ENCODE measurements at regions not wholly inside any gene's neighbourhood (a gene's known extent, or its start where the extent isn't known, plus 50 kb on each side); places are given as distances from the start of the nearest gene placed in this dataset.

DNA sequence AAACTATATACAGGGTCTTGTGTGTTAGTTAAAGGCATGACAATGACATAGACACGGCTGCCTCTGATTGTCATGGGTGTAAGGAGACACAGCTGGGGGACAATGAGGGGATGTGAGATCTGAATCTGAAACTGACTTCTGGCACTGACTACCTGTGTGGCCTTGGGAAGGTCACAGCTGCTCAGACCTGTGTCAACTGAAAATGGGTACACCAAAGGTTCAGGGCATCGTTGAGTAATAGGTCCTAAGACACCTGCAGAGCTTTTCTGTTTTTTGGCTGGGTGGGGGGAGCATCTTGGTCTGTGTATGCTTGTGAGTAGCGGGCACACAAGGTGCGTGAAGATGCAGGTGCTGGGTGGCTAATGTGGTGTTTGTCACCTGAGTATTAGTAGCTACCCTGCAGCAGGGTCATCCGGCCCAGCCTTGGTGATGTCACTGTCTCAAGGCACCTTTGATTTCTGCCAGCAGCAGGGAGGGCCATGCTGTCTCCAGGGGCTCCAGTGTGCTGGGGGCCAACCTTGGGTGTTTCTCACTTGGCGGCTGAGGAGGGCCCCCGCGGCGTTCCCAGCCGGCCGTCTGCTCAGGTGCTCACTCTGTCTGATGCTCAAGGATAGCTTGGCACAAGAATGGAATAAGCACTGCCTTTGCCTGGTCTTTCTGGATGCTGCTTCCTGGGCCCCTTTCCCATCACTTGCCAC, 53.1 kb upstream of the HS6ST1 start:
- Histone ChIP-seq H3K9me3 (no peaks in the 10 kb centered on the region), H3K36me3 (no peaks in the 10 kb centered on the region), H3K4me1 (peaks cover 30% of the 10 kb centered on the region), H3K27ac (no peak overlapping the region), H3K27me3 (no peaks in the 10 kb centered on the region), H3K4me3 (no peak overlapping the region)
- no peak for TF ChIP-seq CTCF (IDR thresholded peaks at IDR 0.05)
- intact Hi-C loops (cut with DNase I), result no loop called here
- ATAC-seq (no peak), DNase-seq (peak; percentile 53)

DNA sequence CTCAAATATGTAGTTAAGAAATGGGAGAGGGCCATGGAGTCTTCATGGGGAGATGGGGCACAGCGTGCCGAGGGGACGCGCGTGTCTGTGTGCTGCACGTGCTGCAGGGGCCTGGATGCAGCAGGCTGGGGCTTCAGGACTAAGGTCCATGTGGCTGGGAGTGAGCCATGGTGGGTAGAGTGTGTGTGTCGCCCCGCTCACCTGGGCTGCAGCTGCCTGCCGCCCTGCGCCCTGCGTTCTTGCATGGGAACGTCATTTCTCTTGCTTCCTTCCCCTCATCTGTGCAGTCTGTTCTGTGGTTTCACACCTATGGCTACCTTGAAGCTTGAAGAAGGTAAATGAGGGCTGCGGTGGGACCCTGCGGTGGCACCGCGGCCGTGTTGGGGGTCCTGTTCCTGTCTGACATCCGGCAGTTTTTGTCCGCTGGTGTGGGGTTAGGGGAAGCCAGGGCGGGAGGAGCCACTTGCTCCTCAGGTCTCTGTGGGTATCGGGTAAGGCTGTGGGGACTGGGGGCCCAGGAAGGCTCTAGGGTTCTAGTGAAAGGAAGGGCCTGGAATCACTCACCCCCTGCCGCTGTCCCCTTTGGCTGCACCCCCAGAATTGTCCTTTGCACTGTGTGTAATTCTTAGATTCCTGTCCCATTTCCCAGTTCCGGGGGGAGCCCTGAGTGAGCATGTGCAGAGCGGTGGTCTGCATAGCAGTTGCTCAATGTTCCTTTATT, 54.1 kb upstream of the HS6ST1 start:
- intact Hi-C loops (cut with DNase I), result no loop called here
- no peak for TF ChIP-seq CTCF (IDR thresholded peaks at IDR 0.05)
- Histone ChIP-seq H3K27ac (no peak overlapping the region), H3K27me3 (no peaks in the 10 kb centered on the region), H3K36me3 (no peaks in the 10 kb centered on the region), H3K4me3 (no peak overlapping the region), H3K9me3 (no peaks in the 10 kb centered on the region), H3K4me1 (peaks cover 32% of the 10 kb centered on the region)
- ATAC-seq, result no peak
- DNase-seq, result peak; percentile 64

- peaks cover 40% of the 10 kb centered on the region for H3K4me1 ChIP-seq
- H3K4me3 ChIP-seq, result no peak overlapping the region
- no peaks in the 10 kb centered on the region for H3K36me3 ChIP-seq
- no peak for TF ChIP-seq CTCF (IDR thresholded peaks at IDR 0.05)
- peak overlapping the region; percentile 75 for H3K27ac ChIP-seq
- no peaks in the 10 kb centered on the region for H3K9me3 ChIP-seq
- intact Hi-C loops (cut with DNase I), result no loop called here
- ATAC-seq, result no peak
- H3K27me3 ChIP-seq, result no peaks in the 10 kb centered on the region
- no peak for DNase-seq
These were observed 54.9 kb upstream of the HS6ST1 start for GRCh38 chr2:128373451-128374000.

DNA sequence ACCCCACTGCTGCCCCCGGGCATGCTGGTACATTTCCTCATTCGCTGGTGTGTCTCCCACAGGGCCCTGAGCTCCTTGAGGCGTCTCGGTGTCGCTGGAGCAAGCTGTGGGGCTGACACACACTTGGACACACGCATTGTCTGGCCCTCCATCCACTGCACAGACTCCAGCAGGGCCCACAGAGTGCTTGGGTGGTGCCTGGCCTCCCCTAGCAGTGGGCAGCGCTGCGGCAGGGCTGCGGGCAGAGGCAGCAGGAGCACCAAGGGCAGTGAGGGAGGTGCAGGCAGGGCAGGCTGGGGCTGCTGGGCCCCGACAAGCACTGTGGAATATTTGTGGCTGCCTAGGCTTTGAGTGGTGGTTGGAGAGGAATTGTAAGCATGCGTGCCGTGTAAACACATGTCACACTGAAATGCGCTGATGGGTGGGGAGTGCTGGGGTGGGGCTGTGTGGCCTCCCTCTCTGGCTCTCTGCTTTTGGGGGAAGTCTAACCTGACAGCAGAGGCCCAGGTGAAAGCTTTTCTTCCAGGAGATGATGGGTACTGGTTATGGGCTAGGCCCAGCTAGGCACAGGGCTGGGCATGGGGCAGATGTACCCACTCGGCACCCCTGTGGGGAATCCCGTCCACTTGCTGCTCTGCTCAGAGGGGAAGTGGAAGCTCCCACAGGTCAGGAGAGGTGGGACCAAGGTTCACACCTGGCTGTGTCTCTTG, 55.5 kb upstream of the HS6ST1 start:
- DNase-seq (peak; percentile 77), ATAC-seq (peak; percentile 78)
- Histone ChIP-seq H3K27me3 (no peaks in the 10 kb centered on the region), H3K9me3 (no peaks in the 10 kb centered on the region), H3K36me3 (no peaks in the 10 kb centered on the region), H3K4me3 (no peak overlapping the region), H3K4me1 (peaks cover 43% of the 10 kb centered on the region), H3K27ac (peak overlapping the region; percentile 75)
- TF ChIP-seq CTCF (IDR thresholded peaks at IDR 0.05), result no peak
- intact Hi-C loops (cut with DNase I), result no loop called here

- H3K4me1 ChIP-seq, result peaks cover 46% of the 10 kb centered on the region
- DNase-seq (peak; percentile 64), ATAC-seq (peak; percentile 1)
- H3K9me3 ChIP-seq, result no peaks in the 10 kb centered on the region
- intact Hi-C loops (cut with DNase I), result no loop called here
- no peaks in the 10 kb centered on the region for H3K36me3 ChIP-seq
- no peak for TF ChIP-seq CTCF (IDR thresholded peaks at IDR 0.05)
- H3K27ac ChIP-seq, result peak overlapping the region; percentile 75
- H3K4me3 ChIP-seq, result no peak overlapping the region
- H3K27me3 ChIP-seq, result no peaks in the 10 kb centered on the region
These were observed 56.2 kb upstream of the HS6ST1 start for GRCh38 chr2:128374711-128375413.
